Fibroblast of the aortic adventitia (primary cell): ENCODE measurements at regions not wholly inside any gene's neighbourhood (a gene's known extent, or its start where the extent isn't known, plus 50 kb on each side); places are given as distances from the start of the nearest gene placed in this dataset.

Experiments
- DNase-seq: peaks from one replicate; pipeline ENCODE4 v3.0.0-alpha.2; 2010; ENCODE audit warnings: low read depth
- H3K4me3 ChIP-seq: 2 replicates; pipeline ENCODE4 v1.5.1; 2011; ENCODE audit warnings: low read depth, mild to moderate bottlenecking, control low read depth, low read length, moderate library complexity
- CTCF ChIP-seq: IDR thresholded peaks from 2 replicates; pipeline ENCODE4 v1.5.1; 2011; ENCODE audit warnings: mild to moderate bottlenecking, low read length, control low read depth, inconsistent platforms; ENCODE audit not compliant: insufficient read depth

DNA sequence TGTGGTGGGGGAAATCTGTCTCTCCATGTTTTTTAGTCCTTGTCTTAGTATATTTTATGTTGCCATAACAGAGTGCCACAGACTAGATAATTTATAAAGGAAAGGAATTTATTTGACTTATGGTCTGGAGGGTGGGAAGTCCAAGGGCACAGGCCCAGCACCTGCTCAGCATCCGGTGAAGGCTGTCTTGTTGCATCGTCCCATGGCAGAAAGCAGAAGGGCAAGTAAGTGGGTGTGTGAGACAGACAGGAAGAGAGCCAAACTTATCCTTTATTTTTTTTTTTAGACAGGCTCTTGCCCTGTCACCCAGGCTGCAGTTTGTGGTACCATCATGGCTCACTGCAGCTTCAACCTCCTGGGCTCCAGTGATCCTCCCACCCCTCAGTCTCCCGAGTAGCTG, 98.1 kb downstream of the HS1BP3 start:
- DNase-seq = no peak
- no peak for TF ChIP-seq CTCF
- H3K4me3 ChIP-seq = no peak overlapping the region

GRCh38 chr2:20553580-20553979, 97.3 kb downstream of the HS1BP3 start:
- no peak for TF ChIP-seq CTCF
- no peak for DNase-seq
- H3K4me3 ChIP-seq = no peak overlapping the region

- no peak overlapping the region for H3K4me3 ChIP-seq
- no peak for TF ChIP-seq CTCF
- DNase-seq = no peak
Observed at GRCh38 chr2:20555954-20556353, 94.9 kb downstream of the HS1BP3 start.

- no peak for TF ChIP-seq CTCF
- DNase-seq = no peak
- H3K4me3 ChIP-seq = no peak overlapping the region
Observed at GRCh38 chr2:20556756-20557155, 94.1 kb downstream of the HS1BP3 start.

GRCh38 chr2:20557226-20557625, 93.7 kb downstream of the HS1BP3 start:
- no peak for TF ChIP-seq CTCF

DNA sequence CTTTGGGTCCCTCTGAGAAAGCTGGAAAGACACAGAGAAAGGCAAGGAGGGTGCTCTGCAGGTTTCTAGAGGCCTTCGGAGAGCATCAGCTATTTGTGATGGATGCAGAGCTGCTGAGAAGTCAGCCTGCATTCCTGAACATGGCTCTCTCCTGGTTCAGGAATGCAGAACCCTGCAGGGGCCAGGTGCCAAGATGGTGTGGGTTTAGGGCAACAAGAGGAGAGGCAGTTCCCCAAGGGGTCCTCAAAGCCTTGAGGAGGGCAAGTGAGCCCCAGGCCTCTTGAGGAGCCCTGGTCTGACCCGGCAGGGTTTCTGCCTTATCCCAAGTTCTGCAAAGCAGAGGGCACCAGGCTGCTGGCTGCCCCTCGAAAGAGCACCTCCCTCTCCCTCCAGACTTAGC, 93.3 kb downstream of the HS1BP3 start:
- no peak for TF ChIP-seq CTCF
- DNase-seq = no peak
- H3K4me3 ChIP-seq = no peak overlapping the region

More at GRCh38 chr2:20557226-20557625, 93.7 kb downstream of the HS1BP3 start:
- DNase-seq = no peak
- H3K4me3 ChIP-seq = no peak overlapping the region

- no peak for DNase-seq
- no peak for TF ChIP-seq CTCF
- H3K4me3 ChIP-seq = no peak overlapping the region
Observed at GRCh38 chr2:20558391-20559150, 92.3 kb downstream of the HS1BP3 start.
